A673 (cell line): ENCODE measurements at regions not wholly inside any gene's neighbourhood (a gene's known extent, or its start where the extent isn't known, plus 50 kb on each side); places are given as distances from the start of the nearest gene placed in this dataset.

Experiments
- BruUV-seq: library from RNA; stranded (reverse); fragments of 400-500 nt; replicated peaks from 2 replicates; lab custom pipeline; 2021; lab: Mats Ljungman, UMichigan
- CTCF ChIA-PET: fragments of 300-600 bp; sonication (Branson Sonifier 250); formaldehyde crosslinking; loops from one replicate; lab custom pipeline; 2022; ENCODE audit warnings: antibody characterized with exemption; lab: Charles Lee
- POLR2A ChIA-PET: fragments of 300-600 bp; sonication (Branson Sonifier 250); formaldehyde crosslinking; loops from one replicate; lab custom pipeline; 2022; ENCODE audit warnings: antibody characterized with exemption; ENCODE audit not compliant: low non-redundant PET; lab: Charles Lee
- DNase-seq: peaks from one replicate; pipeline ENCODE4 v3.0.0-alpha.2; 2015; ENCODE audit warnings: low spot score
- H3K27ac ChIP-seq: fragments of 200-600 bp; sonication (generic); 2 replicates; pipeline ENCODE4 v1.5.1; 2016; ENCODE audit warnings: mixed run types, low read depth, mild to moderate bottlenecking, mixed read lengths, antibody characterized with exemption, low read length; ENCODE audit not compliant: poor library complexity, severe bottlenecking
- H3K27me3 ChIP-seq: fragments of 200-600 bp; sonication (generic); replicated peaks from 2 replicates; pipeline ENCODE4 v1.6.1; 2017; ENCODE audit warnings: mixed run types, low read depth, mild to moderate bottlenecking, mixed read lengths, antibody characterized with exemption, low read length; ENCODE audit not compliant: insufficient read depth, poor library complexity
- H3K36me3 ChIP-seq: fragments of 200-600 bp; sonication (generic); 2 replicates; pipeline ENCODE4 v1.6.1; 2016; ENCODE audit warnings: mixed run types, mild to moderate bottlenecking, mixed read lengths, antibody characterized with exemption, low read length; ENCODE audit not compliant: insufficient read depth, poor library complexity, severe bottlenecking
- H3K4me1 ChIP-seq: fragments of 200-600 bp; sonication (generic); 2 replicates; pipeline ENCODE4 v1.6.1; 2017; ENCODE audit warnings: mixed run types, mild to moderate bottlenecking, mixed read lengths, antibody characterized with exemption, low read length; ENCODE audit not compliant: insufficient read depth, poor library complexity, severe bottlenecking
- H3K4me3 ChIP-seq: fragments of 200-600 bp; sonication (generic); 2 replicates; pipeline ENCODE4 v1.5.1; 2016; ENCODE audit warnings: low read depth, mixed run types, mild to moderate bottlenecking, mixed read lengths, low read length; ENCODE audit not compliant: poor library complexity, severe bottlenecking
- H3K9me3 ChIP-seq: fragments of 200-600 bp; sonication (generic); 2 replicates; pipeline ENCODE4 v1.6.1; 2016; ENCODE audit warnings: mixed run types, low read depth, mild to moderate bottlenecking, mixed read lengths, antibody characterized with exemption, low read length; ENCODE audit not compliant: poor library complexity, severe bottlenecking
- EZH2 ChIP-seq: fragments of 200-600 bp; sonication (generic); IDR thresholded peaks from 2 replicates; pipeline ENCODE4 v1.6.1; 2017; ENCODE audit warnings: borderline replicate concordance, low read depth, mild to moderate bottlenecking, mixed read lengths, antibody characterized with exemption, low read length; ENCODE audit not compliant: poor library complexity, severe bottlenecking
- intact Hi-C: fragments of 100-400 bp; cut with micrococcal nuclease; formaldehyde crosslinking; loops from one replicate; pipeline ENCODE4 v1.10.0; 2022; ENCODE audit not compliant: unreplicated experiment
- TF ChIP-seq, protein P1 (sequence below): fragments of 300-800, 200-600 bp; sonication (generic); conservative IDR thresholded peaks from 2 replicates; pipeline ENCODE4 v1.5.1; 2017; ENCODE audit warnings: low read depth, mild to moderate bottlenecking, antibody characterized with exemption, low read length, moderate library complexity, mixed read lengths

DNA sequence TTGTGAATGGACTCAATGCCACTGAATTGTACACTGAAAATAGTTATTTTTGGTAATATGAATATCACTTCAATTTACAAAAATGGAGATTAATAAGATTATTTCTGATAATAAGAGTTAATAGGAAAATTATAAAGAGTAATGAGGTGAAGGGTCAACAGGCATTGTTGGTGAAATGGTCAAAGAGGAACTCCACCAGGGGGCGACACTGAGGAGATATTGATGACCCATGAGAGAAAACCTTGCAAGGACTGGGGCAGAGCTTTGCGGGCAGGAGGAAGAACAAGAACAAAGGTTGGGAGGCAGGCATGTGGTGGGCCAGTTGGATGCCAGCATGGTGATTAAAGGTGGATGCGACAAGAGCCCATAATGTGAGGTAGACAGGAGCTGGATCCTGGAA lies 74.0 kb upstream of the XYLT1 start:
- Histone ChIP-seq H3K36me3 (no peaks in the 10 kb centered on the region), H3K27me3 (no peaks in the 10 kb centered on the region), H3K4me3 (no peak overlapping the region), H3K27ac (no peak overlapping the region), H3K4me1 (no peaks in the 10 kb centered on the region), H3K9me3 (no peaks in the 10 kb centered on the region)
- no peak for DNase-seq
- POLR2A ChIA-PET, result no interaction called here
- intact Hi-C loops, result no loop called here
- CTCF ChIA-PET, result no interaction called here
- TF ChIP-seq, protein P1, sequence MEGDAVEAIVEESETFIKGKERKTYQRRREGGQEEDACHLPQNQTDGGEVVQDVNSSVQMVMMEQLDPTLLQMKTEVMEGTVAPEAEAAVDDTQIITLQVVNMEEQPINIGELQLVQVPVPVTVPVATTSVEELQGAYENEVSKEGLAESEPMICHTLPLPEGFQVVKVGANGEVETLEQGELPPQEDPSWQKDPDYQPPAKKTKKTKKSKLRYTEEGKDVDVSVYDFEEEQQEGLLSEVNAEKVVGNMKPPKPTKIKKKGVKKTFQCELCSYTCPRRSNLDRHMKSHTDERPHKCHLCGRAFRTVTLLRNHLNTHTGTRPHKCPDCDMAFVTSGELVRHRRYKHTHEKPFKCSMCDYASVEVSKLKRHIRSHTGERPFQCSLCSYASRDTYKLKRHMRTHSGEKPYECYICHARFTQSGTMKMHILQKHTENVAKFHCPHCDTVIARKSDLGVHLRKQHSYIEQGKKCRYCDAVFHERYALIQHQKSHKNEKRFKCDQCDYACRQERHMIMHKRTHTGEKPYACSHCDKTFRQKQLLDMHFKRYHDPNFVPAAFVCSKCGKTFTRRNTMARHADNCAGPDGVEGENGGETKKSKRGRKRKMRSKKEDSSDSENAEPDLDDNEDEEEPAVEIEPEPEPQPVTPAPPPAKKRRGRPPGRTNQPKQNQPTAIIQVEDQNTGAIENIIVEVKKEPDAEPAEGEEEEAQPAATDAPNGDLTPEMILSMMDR, result peak; percentile 33
- TF ChIP-seq EZH2, result no peak
- BruUV-seq, result no TSS peak

DNA sequence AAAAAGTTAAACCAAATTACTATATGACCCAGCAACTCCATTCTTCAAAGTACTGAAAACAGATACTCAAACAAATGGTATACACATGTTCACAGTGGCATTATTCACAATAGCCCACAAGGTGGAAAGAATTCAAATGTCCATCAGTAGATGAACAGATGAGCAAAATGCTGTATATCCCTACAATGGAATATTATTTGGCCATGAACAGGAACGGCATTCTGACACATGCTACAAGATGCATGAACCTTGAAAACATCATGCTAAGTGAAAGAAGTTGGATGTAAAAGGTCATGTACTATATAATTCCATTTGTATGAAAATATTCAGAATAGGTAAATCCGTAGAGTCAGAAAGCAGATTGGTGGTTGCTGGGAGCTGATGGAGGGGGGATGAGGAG lies 73.5 kb upstream of the XYLT1 start:
- intact Hi-C loops, result no loop called here
- DNase-seq, result no peak
- Histone ChIP-seq H3K9me3 (no peaks in the 10 kb centered on the region), H3K27ac (no peak overlapping the region), H3K36me3 (no peaks in the 10 kb centered on the region), H3K4me3 (no peak overlapping the region), H3K4me1 (no peaks in the 10 kb centered on the region), H3K27me3 (no peaks in the 10 kb centered on the region)
- ChIA-PET CTCF (no interaction called here), POLR2A (no interaction called here)
- no peak for TF ChIP-seq EZH2
- TF ChIP-seq, protein P1, result no peak
- BruUV-seq, result no TSS peak

DNA sequence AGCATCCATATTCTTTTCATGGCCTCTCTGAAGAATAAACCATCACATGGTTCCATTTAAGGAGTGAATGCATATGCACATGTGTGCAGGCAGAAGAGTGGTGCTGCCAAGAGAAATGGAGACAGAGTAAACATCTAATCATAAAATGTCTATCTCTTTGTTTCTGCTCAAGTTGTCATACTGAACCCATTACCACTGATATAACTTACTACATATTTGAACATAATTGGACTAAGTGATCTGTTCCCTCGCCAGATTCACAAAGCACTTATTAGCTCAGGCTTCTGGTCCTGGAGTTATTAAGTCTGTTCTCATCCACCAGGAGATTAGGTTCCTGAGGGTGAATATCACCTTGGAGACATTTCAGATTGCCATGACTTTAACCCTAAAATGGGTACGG lies 72.3 kb upstream of the XYLT1 start:
- ChIA-PET CTCF (no interaction called here), POLR2A (no interaction called here)
- no peaks in the 10 kb centered on the region for H3K27me3 ChIP-seq
- TF ChIP-seq EZH2, result no peak
- TF ChIP-seq, protein P1, result no peak
- H3K4me3 ChIP-seq, result no peak overlapping the region
- BruUV-seq, result no TSS peak
- no peak for DNase-seq
- H3K4me1 ChIP-seq, result no peaks in the 10 kb centered on the region
- H3K9me3 ChIP-seq, result no peaks in the 10 kb centered on the region
- no peak overlapping the region for H3K27ac ChIP-seq
- H3K36me3 ChIP-seq, result no peaks in the 10 kb centered on the region
- intact Hi-C loops, result no loop called here
